HEK293 (cell line): ENCODE measurements at regions not wholly inside any gene's neighbourhood (a gene's known extent, or its start where the extent isn't known, plus 50 kb on each side); places are given as distances from the start of the nearest gene placed in this dataset.

Experiments
- CTCF ChIA-PET: fragments of 350-600 bp; formaldehyde crosslinking; extraction: SDS; loops from one replicate; lab custom pipeline; 2021; ENCODE audit warnings: antibody characterized with exemption; lab: Yijun Ruan, JAX
- POLR2A ChIA-PET: fragments of 300-600 bp; formaldehyde crosslinking; extraction: SDS; loops from one replicate; lab custom pipeline; 2020; ENCODE audit warnings: antibody characterized with exemption, inconsistent platforms; lab: Yijun Ruan, JAX
- H3K27ac ChIP-seq: fragments of 200-500 bp; sonication (Bioruptor generic); 2 replicates; pipeline ENCODE4 v1.5.1; 2014; ENCODE audit warnings: low read depth, low read length, control low read depth, inconsistent platforms; ENCODE audit errors: extremely low read depth
- H3K36me3 ChIP-seq, 2 experiments: fragments of 200-500 bp in 1 of 2; sonication (Bioruptor generic) in 1 of 2; 1 replicate in 1 of 2; 2 replicates in 1 of 2; pipeline ENCODE4 v1.5.1; 2014 to 2017; ENCODE audit warnings: inconsistent platforms in 2 of 2, low read length in 2 of 2; ENCODE audit not compliant: control insufficient read depth in 2 of 2, insufficient read depth in 1 of 2
- H3K4me1 ChIP-seq: fragments of 200-500 bp; sonication (Bioruptor generic); 2 replicates; pipeline ENCODE4 v1.5.1; 2014; ENCODE audit warnings: mild to moderate bottlenecking, low read length, inconsistent platforms; ENCODE audit not compliant: control insufficient read depth, insufficient read depth
- H3K4me3 ChIP-seq: 2 replicates; pipeline ENCODE4 v1.5.1; 2011; ENCODE audit warnings: low read depth, mild to moderate bottlenecking, control low read depth, low read length, moderate library complexity
- H3K9me3 ChIP-seq: fragments of 200-500 bp; sonication (Bioruptor generic); 2 replicates; pipeline ENCODE4 v1.5.1; 2014; ENCODE audit warnings: low read depth, low read length, inconsistent platforms; ENCODE audit not compliant: control insufficient read depth, insufficient read depth
- GLIS2 ChIP-seq: fragments of 450-650 bp; formaldehyde crosslinking; IDR thresholded peaks from 2 replicates; pipeline ENCODE4 v1.5.1; 2016; ENCODE audit warnings: missing biosample characterization, missing genetic modification characterization
- HOXC10 ChIP-seq: sonication (generic); formaldehyde crosslinking; IDR thresholded peaks from 2 replicates; pipeline ENCODE4 v1.8.1; 2023; ENCODE audit warnings: mild to moderate bottlenecking, missing genetic modification reagents
- IKZF3 ChIP-seq: fragments of 450-650 bp; IDR thresholded peaks from 2 replicates; pipeline ENCODE4 v1.5.0; 2018; ENCODE audit warnings: missing biosample characterization, mild to moderate bottlenecking, missing genetic modification characterization, moderate library complexity
- OSR2 ChIP-seq: fragments of 450-650 bp; formaldehyde crosslinking; IDR thresholded peaks from 2 replicates; pipeline ENCODE4 v1.5.1; 2016; ENCODE audit warnings: missing biosample characterization, missing genetic modification characterization
- OVOL3 ChIP-seq: fragments of 450-650 bp; formaldehyde crosslinking; IDR thresholded peaks from 2 replicates; pipeline ENCODE4 v1.5.1; 2016; ENCODE audit warnings: missing biosample characterization, missing genetic modification characterization
- ZFP41 ChIP-seq: fragments of 450-650 bp; formaldehyde crosslinking; IDR thresholded peaks from 2 replicates; pipeline ENCODE4 v1.5.1; 2016; ENCODE audit warnings: missing biosample characterization, missing genetic modification characterization, borderline replicate concordance
- ZNF112 ChIP-seq: fragments of 450-650 bp; formaldehyde crosslinking; IDR thresholded peaks from 2 replicates; pipeline ENCODE4 v1.5.0; 2017; ENCODE audit warnings: missing biosample characterization, missing genetic modification characterization
- ZNF155 ChIP-seq: fragments of 450-650 bp; formaldehyde crosslinking; IDR thresholded peaks from 2 replicates; pipeline ENCODE4 v1.5.1; 2016; ENCODE audit warnings: missing biosample characterization, missing genetic modification characterization
- ZNF221 ChIP-seq: fragments of 450-650 bp; formaldehyde crosslinking; IDR thresholded peaks from 2 replicates; pipeline ENCODE4 v1.5.1; 2017; ENCODE audit warnings: missing biosample characterization, missing genetic modification characterization, borderline replicate concordance
- ZNF37A ChIP-seq: fragments of 450-650 bp; IDR thresholded peaks from 2 replicates; pipeline ENCODE4 v1.5.1; 2018; ENCODE audit warnings: missing biosample characterization, missing genetic modification characterization
- ZNF394 ChIP-seq: fragments of 450-650 bp; formaldehyde crosslinking; IDR thresholded peaks from 2 replicates; pipeline ENCODE4 v1.5.1; 2016; ENCODE audit warnings: missing biosample characterization, missing genetic modification characterization, mild to moderate bottlenecking, moderate library complexity, borderline replicate concordance
- ZNF555 ChIP-seq: fragments of 450-650 bp; formaldehyde crosslinking; conservative IDR thresholded peaks from 2 replicates; pipeline ENCODE4 v1.5.1; 2017; ENCODE audit warnings: missing biosample characterization, mild to moderate bottlenecking, missing genetic modification characterization, inconsistent platforms
- ZNF768 ChIP-seq: fragments of 450-650 bp; formaldehyde crosslinking; IDR thresholded peaks from 2 replicates; pipeline ENCODE4 v1.5.1; 2018; ENCODE audit warnings: missing biosample characterization, mild to moderate bottlenecking, missing genetic modification characterization
- ZSCAN23 ChIP-seq: fragments of 450-650 bp; formaldehyde crosslinking; IDR thresholded peaks from 2 replicates; pipeline ENCODE4 v1.5.1; 2016; ENCODE audit warnings: missing biosample characterization, missing genetic modification characterization
- TF ChIP-seq, protein P1 (sequence below): fragments of 450-650 bp; formaldehyde crosslinking; IDR thresholded peaks from 2 replicates; pipeline ENCODE4 v1.5.0; 2017; ENCODE audit warnings: missing biosample characterization, missing genetic modification characterization, borderline replicate concordance
- TF ChIP-seq, protein P2 (sequence below): fragments of 450-650 bp; formaldehyde crosslinking; IDR thresholded peaks from 2 replicates; pipeline ENCODE4 v1.5.1; 2016; ENCODE audit warnings: missing biosample characterization, missing genetic modification characterization

DNA sequence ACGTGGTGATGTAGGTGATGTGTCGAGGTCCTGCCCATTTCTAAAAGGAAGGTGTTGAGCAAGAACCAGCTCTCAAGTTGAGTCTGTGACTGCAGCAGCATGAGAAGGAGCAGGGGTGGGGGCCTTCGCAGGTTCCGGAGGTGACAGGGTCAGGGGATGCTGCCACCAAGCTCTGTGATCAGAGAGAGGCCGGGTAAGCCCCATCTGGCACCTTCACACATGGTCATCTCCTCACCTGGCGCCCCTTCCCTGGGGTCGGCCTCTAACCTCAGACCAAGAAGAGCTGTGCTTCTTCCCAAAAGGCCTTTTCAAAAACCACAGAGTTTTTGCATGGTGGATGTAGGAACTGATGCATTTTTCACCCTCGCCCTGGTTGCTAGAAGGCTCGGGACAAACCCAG is 137.6 kb downstream of the CPZ start:
- Histone ChIP-seq H3K27ac (no peak overlapping the region), H3K9me3 (no peaks in the 10 kb centered on the region), H3K4me1 (no peaks in the 10 kb centered on the region), H3K4me3 (no peak overlapping the region), H3K36me3 (no peaks in the 10 kb centered on the region)
- no peak for TF ChIP-seq OSR2 (tag by site-specific recombination)
- TF ChIP-seq ZFP41 = no peak
- TF ChIP-seq, protein P1, sequence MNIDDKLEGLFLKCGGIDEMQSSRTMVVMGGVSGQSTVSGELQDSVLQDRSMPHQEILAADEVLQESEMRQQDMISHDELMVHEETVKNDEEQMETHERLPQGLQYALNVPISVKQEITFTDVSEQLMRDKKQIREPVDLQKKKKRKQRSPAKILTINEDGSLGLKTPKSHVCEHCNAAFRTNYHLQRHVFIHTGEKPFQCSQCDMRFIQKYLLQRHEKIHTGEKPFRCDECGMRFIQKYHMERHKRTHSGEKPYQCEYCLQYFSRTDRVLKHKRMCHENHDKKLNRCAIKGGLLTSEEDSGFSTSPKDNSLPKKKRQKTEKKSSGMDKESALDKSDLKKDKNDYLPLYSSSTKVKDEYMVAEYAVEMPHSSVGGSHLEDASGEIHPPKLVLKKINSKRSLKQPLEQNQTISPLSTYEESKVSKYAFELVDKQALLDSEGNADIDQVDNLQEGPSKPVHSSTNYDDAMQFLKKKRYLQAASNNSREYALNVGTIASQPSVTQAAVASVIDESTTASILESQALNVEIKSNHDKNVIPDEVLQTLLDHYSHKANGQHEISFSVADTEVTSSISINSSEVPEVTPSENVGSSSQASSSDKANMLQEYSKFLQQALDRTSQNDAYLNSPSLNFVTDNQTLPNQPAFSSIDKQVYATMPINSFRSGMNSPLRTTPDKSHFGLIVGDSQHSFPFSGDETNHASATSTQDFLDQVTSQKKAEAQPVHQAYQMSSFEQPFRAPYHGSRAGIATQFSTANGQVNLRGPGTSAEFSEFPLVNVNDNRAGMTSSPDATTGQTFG (tag by site-specific recombination) = no peak
- TF ChIP-seq ZSCAN23 (tag by site-specific recombination) = no peak
- TF ChIP-seq ZNF155 (tag by site-specific recombination) = no peak
- no peak for TF ChIP-seq ZNF112 (tag by site-specific recombination)
- TF ChIP-seq IKZF3 (tag by site-specific recombination) = no peak
- TF ChIP-seq, protein P2, sequence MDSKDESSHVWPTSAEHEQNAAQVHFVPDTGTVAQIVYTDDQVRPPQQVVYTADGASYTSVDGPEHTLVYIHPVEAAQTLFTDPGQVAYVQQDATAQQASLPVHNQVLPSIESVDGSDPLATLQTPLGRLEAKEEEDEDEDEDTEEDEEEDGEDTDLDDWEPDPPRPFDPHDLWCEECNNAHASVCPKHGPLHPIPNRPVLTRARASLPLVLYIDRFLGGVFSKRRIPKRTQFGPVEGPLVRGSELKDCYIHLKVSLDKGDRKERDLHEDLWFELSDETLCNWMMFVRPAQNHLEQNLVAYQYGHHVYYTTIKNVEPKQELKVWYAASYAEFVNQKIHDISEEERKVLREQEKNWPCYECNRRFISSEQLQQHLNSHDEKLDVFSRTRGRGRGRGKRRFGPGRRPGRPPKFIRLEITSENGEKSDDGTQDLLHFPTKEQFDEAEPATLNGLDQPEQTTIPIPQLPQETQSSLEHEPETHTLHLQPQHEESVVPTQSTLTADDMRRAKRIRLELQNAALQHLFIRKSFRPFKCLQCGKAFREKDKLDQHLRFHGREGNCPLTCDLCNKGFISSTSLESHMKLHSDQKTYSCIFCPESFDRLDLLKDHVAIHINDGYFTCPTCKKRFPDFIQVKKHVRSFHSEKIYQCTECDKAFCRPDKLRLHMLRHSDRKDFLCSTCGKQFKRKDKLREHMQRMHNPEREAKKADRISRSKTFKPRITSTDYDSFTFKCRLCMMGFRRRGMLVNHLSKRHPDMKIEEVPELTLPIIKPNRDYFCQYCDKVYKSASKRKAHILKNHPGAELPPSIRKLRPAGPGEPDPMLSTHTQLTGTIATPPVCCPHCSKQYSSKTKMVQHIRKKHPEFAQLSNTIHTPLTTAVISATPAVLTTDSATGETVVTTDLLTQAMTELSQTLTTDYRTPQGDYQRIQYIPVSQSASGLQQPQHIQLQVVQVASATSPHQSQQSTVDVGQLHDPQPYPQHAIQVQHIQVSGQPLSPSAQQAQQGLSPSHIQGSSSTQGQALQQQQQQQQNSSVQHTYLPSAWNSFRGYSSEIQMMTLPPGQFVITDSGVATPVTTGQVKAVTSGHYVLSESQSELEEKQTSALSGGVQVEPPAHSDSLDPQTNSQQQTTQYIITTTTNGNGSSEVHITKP (tag by site-specific recombination) = no peak
- no peak for TF ChIP-seq HOXC10 (CRISPR knock-in tag)
- no peak for TF ChIP-seq ZNF394 (tag by site-specific recombination)
- TF ChIP-seq ZNF555 = no peak
- no peak for TF ChIP-seq ZNF37A
- TF ChIP-seq ZNF768 (tag by site-specific recombination) = no peak
- no peak for TF ChIP-seq ZNF221
- CTCF ChIA-PET = no interaction called here
- POLR2A ChIA-PET = no interaction called here

DNA sequence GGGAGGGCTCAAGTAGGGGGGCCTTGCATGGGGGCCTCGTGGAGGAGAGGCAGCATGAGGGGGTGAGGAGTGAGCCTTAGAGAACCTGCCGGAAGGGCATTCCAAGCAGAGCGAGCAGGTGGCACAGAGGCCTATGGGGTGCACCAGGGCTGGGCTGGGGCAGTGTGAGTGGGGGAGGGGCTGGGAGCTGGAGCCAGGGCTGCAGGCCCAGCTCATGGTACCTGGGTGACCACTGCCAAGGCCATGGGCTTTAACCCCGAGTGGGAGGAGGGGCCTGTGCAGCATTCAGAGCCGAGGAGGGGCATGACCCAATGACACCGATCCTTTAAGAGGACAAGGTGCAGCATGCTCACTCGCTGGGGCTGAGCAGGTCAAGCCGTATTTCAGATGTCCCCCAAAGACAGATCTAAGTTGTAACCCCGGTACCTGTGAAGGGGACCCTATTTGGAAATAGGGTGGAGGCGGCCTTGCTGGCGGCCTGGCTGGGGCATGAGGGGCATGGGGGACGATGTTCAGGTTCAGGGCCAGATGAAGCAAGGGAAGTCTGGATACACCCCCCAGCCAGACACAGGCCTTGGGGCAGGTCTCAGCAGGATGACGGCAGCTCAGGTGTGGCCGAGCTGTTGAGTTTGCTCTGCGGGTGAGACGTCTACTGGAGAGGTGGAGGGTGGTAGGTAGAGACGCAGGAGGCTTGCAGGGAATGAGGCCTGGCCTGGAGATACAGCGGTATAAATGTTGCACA is 137.0 kb downstream of the CPZ start:
- POLR2A ChIA-PET = no interaction called here
- Histone ChIP-seq H3K4me1 (no peaks in the 10 kb centered on the region), H3K36me3 (no peaks in the 10 kb centered on the region), H3K9me3 (no peaks in the 10 kb centered on the region), H3K4me3 (no peak overlapping the region), H3K27ac (no peak overlapping the region)
- CTCF ChIA-PET = no interaction called here
- TF ChIP-seq GLIS2 (tag by site-specific recombination) = 0 out of 2 replicates have a peak, but pooled peaks have one; percentile 28
- TF ChIP-seq OVOL3 = no peak
